Natural killer cell (primary cell): ENCODE measurements at regions not wholly inside any gene's neighbourhood (a gene's known extent, or its start where the extent isn't known, plus 50 kb on each side); places are given as distances from the start of the nearest gene placed in this dataset.

Experiments used
- ATAC-seq, 3 donors: fragments of 150-1000 bp in 2 of 3; fragments of 200-7000 bp in 1 of 3; cut with Tn5 transposase; 1 replicate in 1 of 3; 2 replicates in 2 of 3; pipeline ENCODE4 v1.10.0; 2021; ENCODE audit warnings: mild to moderate bottlenecking in 2 of 3, moderate library complexity in 2 of 3
- DNase-seq, 2 donors: peaks; one replicate each; pipeline versions ENCODE4 v3.0.0 to v3.0.0-alpha.2; 2013 to 2021; ENCODE audit warnings: mixed read lengths in 1 of 2
- H3K27ac ChIP-seq: one replicate; pipeline ENCODE4 v1.5.1; 2013; ENCODE audit warnings: mild to moderate bottlenecking, low read length
- H3K27me3 ChIP-seq: one replicate; pipeline ENCODE4 v1.6.1; 2013; ENCODE audit warnings: low read length; ENCODE audit not compliant: control insufficient read depth, insufficient read depth
- H3K36me3 ChIP-seq: one replicate; pipeline ENCODE4 v1.6.1; 2013; ENCODE audit warnings: low read length; ENCODE audit not compliant: control insufficient read depth, insufficient read depth
- H3K4me1 ChIP-seq: one replicate; pipeline ENCODE4 v1.6.1; 2013; ENCODE audit warnings: low read length; ENCODE audit not compliant: control insufficient read depth, insufficient read depth
- H3K4me3 ChIP-seq: one replicate; pipeline ENCODE4 v1.5.1; 2013; ENCODE audit warnings: low read length
- H3K9me3 ChIP-seq: one replicate; pipeline ENCODE4 v1.6.1; 2013; ENCODE audit warnings: low read length; ENCODE audit not compliant: control insufficient read depth, insufficient read depth
- H3K27ac Mint-ChIP-seq, 2 donors: one replicate each; pipeline ENCODE4 v1.8.0; 2022; ENCODE audit warnings: mild to moderate bottlenecking in 2 of 2, mixed read lengths in 2 of 2, moderate library complexity in 1 of 2
- H3K27me3 Mint-ChIP-seq, 2 donors: one replicate each; pipeline ENCODE4 v1.8.0; 2022; ENCODE audit warnings: low read depth in 2 of 2, mixed read lengths in 2 of 2
- H3K36me3 Mint-ChIP-seq: one replicate; pipeline ENCODE4 v1.8.0; 2022; ENCODE audit warnings: mixed read lengths
- H3K4me1 Mint-ChIP-seq, 2 donors: one replicate each; pipeline ENCODE4 v1.8.0; 2022; ENCODE audit warnings: mixed read lengths in 2 of 2
- H3K4me3 Mint-ChIP-seq: one replicate; pipeline ENCODE4 v1.8.0; 2022; ENCODE audit warnings: mild to moderate bottlenecking, moderate library complexity, mixed read lengths
- H3K9me3 Mint-ChIP-seq, 2 donors: one replicate each; pipeline ENCODE4 v1.8.0; 2022; ENCODE audit warnings: mixed read lengths in 2 of 2
- CTCF ChIP-seq: fragments of 200-600 bp; IDR thresholded peaks from one replicate; pipeline ENCODE4 v1.8.0; 2022; ENCODE audit warnings: antibody characterized with exemption
- WGBS: methylation state at CpG from one replicate; pipeline ENCODE4 v1.1.7; 2013; ENCODE audit warnings: missing lambda C conversion rate; ENCODE audit not compliant: insufficient coverage; 5-methylcytosine and 5-hydroxymethylcytosine counted together
- intact Hi-C: fragments of 100-400 bp; cut with micrococcal nuclease; formaldehyde crosslinking; loops from one replicate; pipeline ENCODE4 v1.14.2; 2022

- no peak overlapping the region for H3K4me3 ChIP-seq
- H3K36me3 ChIP-seq, result no peaks in the 10 kb centered on the region
- H3K27me3 Mint-ChIP-seq, result peaks cover 8 to 13% of the 10 kb centered on the region in 2 donors
- H3K4me1 ChIP-seq, result no peaks in the 10 kb centered on the region
- 74% methylated on average over 2 of the region's 2 CpGs for WGBS
- no peaks in the 10 kb centered on the region for H3K9me3 ChIP-seq
- H3K9me3 Mint-ChIP-seq, result no peaks in the 10 kb centered on the region
- no peak overlapping the region for H3K27ac ChIP-seq
- ATAC-seq (no peak), DNase-seq (no peak)
- H3K27ac Mint-ChIP-seq, result no peak overlapping the region
- TF ChIP-seq CTCF, result no peak
- no peaks in the 10 kb centered on the region for H3K27me3 ChIP-seq
- intact Hi-C loops, result no loop called here
- no peak overlapping the region for H3K4me3 Mint-ChIP-seq
- no peaks in the 10 kb centered on the region for H3K4me1 Mint-ChIP-seq
- H3K36me3 Mint-ChIP-seq, result no peaks in the 10 kb centered on the region
Measured at GRCh38 chr5:38755181-38755580, 90.6 kb upstream of the OSMR start.

- H3K4me1 Mint-ChIP-seq, result no peaks in the 10 kb centered on the region
- no peak overlapping the region for H3K27ac Mint-ChIP-seq
- Histone ChIP-seq H3K4me1 (no peaks in the 10 kb centered on the region), H3K36me3 (no peaks in the 10 kb centered on the region), H3K9me3 (no peaks in the 10 kb centered on the region), H3K27me3 (no peaks in the 10 kb centered on the region), H3K27ac (no peak overlapping the region), H3K4me3 (no peak overlapping the region)
- intact Hi-C loops, result no loop called here
- H3K9me3 Mint-ChIP-seq, result no peaks in the 10 kb centered on the region
- no peak for TF ChIP-seq CTCF
- no peaks in the 10 kb centered on the region for H3K36me3 Mint-ChIP-seq
- DNase-seq, result no peak
- no peak overlapping the region for H3K4me3 Mint-ChIP-seq
- H3K27me3 Mint-ChIP-seq, result peaks cover 9 to 13% of the 10 kb centered on the region in 2 donors
- WGBS, result 90% methylated on average over 3 of the region's 3 CpGs
- ATAC-seq, result no peak
Measured at GRCh38 chr5:38756068-38756467, 89.7 kb upstream of the OSMR start.

- no peak for TF ChIP-seq CTCF
- H3K4me3 Mint-ChIP-seq, result no peak overlapping the region
Measured at GRCh38 chr5:38757451-38758245, 88.2 kb upstream of the OSMR start.

More at GRCh38 chr5:38757451-38758245, 88.2 kb upstream of the OSMR start:
- Mint-ChIP-seq H3K9me3 (no peaks in the 10 kb centered on the region), H3K36me3 (no peaks in the 10 kb centered on the region), H3K27ac (no peak overlapping the region), H3K27me3 (peaks cover 9 to 13% of the 10 kb centered on the region in 2 donors), H3K4me1 (no peaks in the 10 kb centered on the region)
- ATAC-seq (no peak), DNase-seq (no peak)
- no peak overlapping the region for H3K4me3 ChIP-seq
- intact Hi-C loops, result no loop called here
- no peaks in the 10 kb centered on the region for H3K36me3 ChIP-seq
- no peak overlapping the region for H3K27ac ChIP-seq
- WGBS, result 90% methylated on average over 3 of the region's 3 CpGs
- no peaks in the 10 kb centered on the region for H3K4me1 ChIP-seq
- H3K9me3 ChIP-seq, result no peaks in the 10 kb centered on the region
- H3K27me3 ChIP-seq, result no peaks in the 10 kb centered on the region
